ENCODE measurements at regions not wholly inside any gene's neighbourhood (a gene's known extent, or its start where the extent isn't known, plus 50 kb on each side); places are given as distances from the start of the nearest gene placed in this dataset.

DNA sequence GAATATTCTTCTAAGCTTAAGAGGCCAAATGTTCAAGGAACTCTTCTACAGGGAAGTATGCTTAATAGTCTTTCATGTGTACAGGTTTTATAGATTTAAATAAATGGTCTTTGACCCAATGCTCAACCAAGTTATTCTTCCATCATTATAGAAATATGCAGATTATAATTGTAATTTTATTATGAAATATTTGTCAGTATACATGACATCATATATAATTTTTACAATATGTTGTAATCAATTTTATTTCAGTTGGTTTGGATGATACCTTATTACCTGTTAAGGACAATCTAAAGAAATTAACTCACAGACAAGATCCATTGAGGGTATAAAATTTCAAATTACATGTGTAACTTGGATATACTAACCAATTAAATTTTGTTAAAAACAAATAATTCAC is 1278.3 kb downstream of the SLC16A7 start:
- Histone ChIP-seq H3K4me2 (ENCODE audit: low read length) (no peak overlapping the region), H3K9me2 (replicated peaks; ENCODE audit: control insufficient read depth, low read length) (no peaks in the 10 kb centered on the region), H3K4me1 (ENCODE audit: control insufficient read depth, low read length) (no peaks in the 10 kb centered on the region), H3K27ac (ENCODE audit: low read depth, low read length) (no peak overlapping the region), H3K4me3 (ENCODE audit: low read length) (no peak overlapping the region), H3K27me3 (ENCODE audit: control insufficient read depth, low read length) (no peaks in the 10 kb centered on the region), H4K20me1 (ENCODE audit: control insufficient read depth, insufficient read depth, low read depth, low read length) (no peaks in the 10 kb centered on the region), H3K79me2 (ENCODE audit: control insufficient read depth, low read length) (no peaks in the 10 kb centered on the region), H3F3A (ENCODE audit: control insufficient read depth, insufficient read depth) (no peaks in the 10 kb centered on the region), H3K36me3 (ENCODE audit: control insufficient read depth, low read length) (no peaks in the 10 kb centered on the region), H3K9me3 (ENCODE audit: control insufficient read depth, insufficient read depth, low read length) (no peaks in the 10 kb centered on the region)
- TF ChIP-seq, protein P1, sequence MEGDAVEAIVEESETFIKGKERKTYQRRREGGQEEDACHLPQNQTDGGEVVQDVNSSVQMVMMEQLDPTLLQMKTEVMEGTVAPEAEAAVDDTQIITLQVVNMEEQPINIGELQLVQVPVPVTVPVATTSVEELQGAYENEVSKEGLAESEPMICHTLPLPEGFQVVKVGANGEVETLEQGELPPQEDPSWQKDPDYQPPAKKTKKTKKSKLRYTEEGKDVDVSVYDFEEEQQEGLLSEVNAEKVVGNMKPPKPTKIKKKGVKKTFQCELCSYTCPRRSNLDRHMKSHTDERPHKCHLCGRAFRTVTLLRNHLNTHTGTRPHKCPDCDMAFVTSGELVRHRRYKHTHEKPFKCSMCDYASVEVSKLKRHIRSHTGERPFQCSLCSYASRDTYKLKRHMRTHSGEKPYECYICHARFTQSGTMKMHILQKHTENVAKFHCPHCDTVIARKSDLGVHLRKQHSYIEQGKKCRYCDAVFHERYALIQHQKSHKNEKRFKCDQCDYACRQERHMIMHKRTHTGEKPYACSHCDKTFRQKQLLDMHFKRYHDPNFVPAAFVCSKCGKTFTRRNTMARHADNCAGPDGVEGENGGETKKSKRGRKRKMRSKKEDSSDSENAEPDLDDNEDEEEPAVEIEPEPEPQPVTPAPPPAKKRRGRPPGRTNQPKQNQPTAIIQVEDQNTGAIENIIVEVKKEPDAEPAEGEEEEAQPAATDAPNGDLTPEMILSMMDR (IDR thresholded peaks at IDR 0.05; ENCODE audit: low read depth, low read length, poor library complexity, severe bottlenecking) = no peak
- no peak for TF ChIP-seq EZH2phosphoT487 (IDR thresholded peaks at IDR 0.05; ENCODE audit: borderline replicate concordance, low read length)

DNA sequence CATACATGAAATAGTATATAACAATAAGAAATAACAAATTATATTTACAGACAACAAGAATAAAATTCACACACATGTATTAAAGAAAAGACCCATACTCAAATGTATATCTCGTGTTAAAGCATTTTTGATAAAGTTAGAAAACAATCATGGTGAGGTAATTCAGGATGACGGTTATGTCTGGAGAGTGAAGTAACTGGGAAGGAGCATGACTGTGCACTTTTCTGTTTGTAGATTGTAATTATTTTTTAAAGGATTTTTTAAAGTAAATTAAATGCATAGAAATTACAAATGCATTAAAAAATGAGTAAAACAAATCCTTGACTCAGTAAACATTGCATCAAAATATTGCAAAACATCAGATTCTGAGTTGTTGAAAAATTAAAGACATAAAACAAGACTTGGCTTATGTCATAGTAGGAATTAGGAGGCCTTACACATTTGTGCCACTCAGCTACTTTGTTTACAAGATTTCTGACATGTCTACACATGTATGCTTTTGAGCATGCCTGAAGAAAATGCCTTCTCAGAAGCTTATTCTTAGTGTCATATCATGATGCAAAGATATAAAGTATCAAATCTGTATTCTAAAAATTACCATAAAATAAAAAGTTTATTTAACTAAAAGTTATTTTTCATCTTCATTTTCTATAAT is 1325.1 kb downstream of the SLC16A7 start:
- Histone ChIP-seq H3K27me3 (ENCODE audit: control insufficient read depth, low read length) (no peaks in the 10 kb centered on the region), H3K79me2 (ENCODE audit: control insufficient read depth, low read length) (no peaks in the 10 kb centered on the region), H3K4me3 (ENCODE audit: low read length) (no peak overlapping the region), H3K4me2 (ENCODE audit: low read length) (no peak overlapping the region), H3K9me2 (replicated peaks; ENCODE audit: control insufficient read depth, low read length) (no peaks in the 10 kb centered on the region), H4K20me1 (ENCODE audit: control insufficient read depth, insufficient read depth, low read depth, low read length) (no peaks in the 10 kb centered on the region), H3K27ac (ENCODE audit: low read depth, low read length) (no peak overlapping the region), H3K4me1 (ENCODE audit: control insufficient read depth, low read length) (no peaks in the 10 kb centered on the region), H3F3A (ENCODE audit: control insufficient read depth, insufficient read depth) (no peaks in the 10 kb centered on the region), H3K9me3 (ENCODE audit: control insufficient read depth, insufficient read depth, low read length) (no peaks in the 10 kb centered on the region), H3K36me3 (ENCODE audit: control insufficient read depth, low read length) (no peaks in the 10 kb centered on the region)
- no peak for TF ChIP-seq EZH2phosphoT487 (IDR thresholded peaks at IDR 0.05; ENCODE audit: borderline replicate concordance, low read length)
- TF ChIP-seq, protein P1 (IDR thresholded peaks at IDR 0.05; ENCODE audit: low read depth, low read length, poor library complexity, severe bottlenecking) = no peak

DNA sequence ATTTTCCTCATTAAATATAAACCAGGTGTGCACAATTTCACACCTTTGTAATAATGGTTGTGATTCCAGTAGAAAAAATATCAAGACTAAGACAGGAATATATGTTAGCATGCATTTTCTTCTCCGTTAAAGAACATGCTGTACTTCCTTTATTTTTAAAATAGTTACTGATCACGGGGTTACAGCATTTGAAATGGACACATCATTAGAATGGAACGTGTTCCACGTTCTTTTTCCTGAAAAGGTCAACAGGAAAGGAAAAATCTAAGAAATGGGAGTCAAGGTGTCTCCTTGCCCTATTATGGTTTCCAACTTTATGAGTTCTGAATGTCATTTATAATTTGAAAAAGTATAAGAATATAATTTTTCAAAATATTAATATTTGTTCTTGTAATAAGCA is 1325.7 kb downstream of the SLC16A7 start:
- H3K36me3 ChIP-seq (ENCODE audit: control insufficient read depth, low read length) = no peaks in the 10 kb centered on the region
- TF ChIP-seq, protein P1 (IDR thresholded peaks at IDR 0.05; ENCODE audit: low read depth, low read length, poor library complexity, severe bottlenecking) = no peak
- TF ChIP-seq EZH2phosphoT487 (IDR thresholded peaks at IDR 0.05; ENCODE audit: borderline replicate concordance, low read length) = no peak
- no peaks in the 10 kb centered on the region; the same call in 1 of the 2 replicates for H3K9me2 ChIP-seq (replicated peaks; ENCODE audit: control insufficient read depth, low read length)
- no peak overlapping the region for H3K4me3 ChIP-seq (ENCODE audit: low read length)
- H3F3A ChIP-seq (ENCODE audit: control insufficient read depth, insufficient read depth) = no peaks in the 10 kb centered on the region
- no peaks in the 10 kb centered on the region for H3K9me3 ChIP-seq (ENCODE audit: control insufficient read depth, insufficient read depth, low read length)
- H4K20me1 ChIP-seq (ENCODE audit: control insufficient read depth, insufficient read depth, low read depth, low read length) = no peaks in the 10 kb centered on the region
- no peaks in the 10 kb centered on the region for H3K27me3 ChIP-seq (ENCODE audit: control insufficient read depth, low read length)
- no peak overlapping the region for H3K27ac ChIP-seq (ENCODE audit: low read depth, low read length)
- no peaks in the 10 kb centered on the region for H3K4me1 ChIP-seq (ENCODE audit: control insufficient read depth, low read length)
- H3K4me2 ChIP-seq (ENCODE audit: low read length) = no peak overlapping the region
- H3K79me2 ChIP-seq (ENCODE audit: control insufficient read depth, low read length) = no peaks in the 10 kb centered on the region

Data from DOHH2 (cell line).